K562 (cell line): ENCODE measurements at regions not wholly inside any gene's neighbourhood (a gene's known extent, or its start where the extent isn't known, plus 50 kb on each side); places are given as distances from the start of the nearest gene placed in this dataset.

Experiments
- ATAC-seq: fragments of 200-7000 bp; cut with Tn5 transposase; 3 replicates; pipeline ENCODE4 v1.9.1; 2020; ENCODE audit warnings: moderate library complexity
- BruUV-seq: library from RNA; stranded (reverse); fragments of 400-500 nt; replicated peaks from 2 replicates; lab custom pipeline; 2021; lab: Mats Ljungman, UMichigan
- CTCF ChIA-PET: fragments of 300-600 bp; formaldehyde crosslinking; extraction: SDS; loops from one replicate; lab custom pipeline; 2021; ENCODE audit warnings: low intra/inter-chr PET ratio; lab: Yijun Ruan, JAX
- POLR2A ChIA-PET: fragments of 300-600, 350-650 bp; sonication (Branson Sonifier 250); formaldehyde crosslinking; extraction: SDS; loops from one replicate; lab custom pipeline; 2021; ENCODE audit warnings: antibody characterized with exemption, inconsistent platforms; lab: Yijun Ruan, JAX
- DNase-seq, 4 experiments: peaks; one replicate each; pipeline versions ENCODE4 v3.0.0 to v3.0.0-alpha.2; 2011 to 2018; ENCODE audit warnings: low spot score in 3 of 4, mixed read lengths in 3 of 4; ENCODE audit errors: extremely low read depth in 1 of 4
- FAIRE-seq: peaks from 2 replicates; lab custom pipeline; 2011; peaks lifted over from hg19 to GRCh38; lab: Jason Lieb, UNC
- H2AFZ ChIP-seq: 2 replicates; pipeline ENCODE4 v1.6.0; 2011; ENCODE audit warnings: low read depth, low read length, control low read depth, inconsistent platforms
- H3K27ac ChIP-seq: fragments of 200-600 bp; 3 replicates; pipeline ENCODE4 v1.8.0; 2011; ENCODE audit warnings: low read depth, mild to moderate bottlenecking, control low read depth, inconsistent platforms, low read length, moderate library complexity, mixed read lengths; ENCODE audit errors: extremely low read depth
- H3K27me3 ChIP-seq, 2 experiments: fragments of 300-600 bp in 1 of 2; 2 replicates in 1 of 2; 3 replicates in 1 of 2; pipeline versions ENCODE4 v1.6.0 to v1.8.0; 2011; ENCODE audit warnings: inconsistent platforms in 2 of 2, low read length in 2 of 2, mild to moderate bottlenecking in 1 of 2, mixed read lengths in 1 of 2, moderate library complexity in 1 of 2; ENCODE audit not compliant: control insufficient read depth in 2 of 2, insufficient read depth in 2 of 2
- H3K36me3 ChIP-seq: fragments of 300-600 bp; 3 replicates; pipeline ENCODE4 v1.8.0; 2011; ENCODE audit warnings: mild to moderate bottlenecking, low read length, inconsistent platforms; ENCODE audit not compliant: control insufficient read depth, insufficient read depth
- H3K4me1 ChIP-seq, 2 experiments: fragments of 200-600 bp in 1 of 2; replicated peaks in 1 of 2; 2 replicates in 1 of 2; 3 replicates in 1 of 2; pipeline versions ENCODE4 v1.5.1 to v1.8.0; 2011; ENCODE audit warnings: inconsistent platforms in 2 of 2, low read length in 2 of 2, mild to moderate bottlenecking in 1 of 2, mixed read lengths in 1 of 2, moderate library complexity in 1 of 2; ENCODE audit not compliant: control insufficient read depth in 2 of 2, insufficient read depth in 2 of 2
- H3K4me2 ChIP-seq: 2 replicates; pipeline ENCODE4 v1.6.1; 2011; ENCODE audit warnings: low read length, control low read depth, inconsistent platforms, mixed read lengths; ENCODE audit not compliant: insufficient read depth
- H3K4me3 ChIP-seq: fragments of 200-600 bp; sonication (generic), shearing (Covaris generic); 2 replicates; pipeline ENCODE4 v1.5.1; 2016; ENCODE audit warnings: control low read depth, inconsistent platforms
- H3K79me2 ChIP-seq: fragments of 200-600 bp; 3 replicates; pipeline ENCODE4 v1.8.0; 2011; ENCODE audit warnings: low read length, inconsistent platforms; ENCODE audit not compliant: control insufficient read depth, insufficient read depth
- H3K9ac ChIP-seq, 2 experiments: 2 replicates each; pipeline versions ENCODE4 v1.6.0 to v1.6.1; 2011; ENCODE audit warnings: low read depth in 2 of 2, low read length in 2 of 2, control low read depth in 1 of 2, inconsistent platforms in 1 of 2, mild to moderate bottlenecking in 1 of 2, mixed read lengths in 1 of 2; ENCODE audit not compliant: insufficient read depth in 1 of 2
- H3K9me1 ChIP-seq: one replicate; pipeline ENCODE4 v1.6.0; 2011; ENCODE audit warnings: inconsistent platforms, mild to moderate bottlenecking, low read length, moderate library complexity; ENCODE audit not compliant: control insufficient read depth, insufficient read depth
- H3K9me3 ChIP-seq: replicated peaks from 2 replicates; pipeline ENCODE4 v1.5.1; 2011; ENCODE audit warnings: low read depth, low read length, inconsistent platforms; ENCODE audit not compliant: control insufficient read depth, insufficient read depth
- H4K20me1 ChIP-seq: replicated peaks from 2 replicates; pipeline ENCODE4 v1.6.1; 2011; ENCODE audit warnings: low read length, inconsistent platforms, mixed read lengths; ENCODE audit not compliant: control insufficient read depth, insufficient read depth
- ASH1L ChIP-seq: fragments of 450-650 bp; IDR thresholded peaks from 2 replicates; pipeline ENCODE4 v1.6.1; 2018; ENCODE audit warnings: borderline replicate concordance, mild to moderate bottlenecking, low read depth; ENCODE audit not compliant: partially characterized antibody
- ATF3 ChIP-seq, 2 experiments: fragments of 450-650 bp in 1 of 2; sonication (generic) in 1 of 2; formaldehyde crosslinking in 1 of 2; IDR thresholded peaks in 1 of 2; conservative IDR thresholded peaks in 1 of 2; 2 replicates each; pipeline versions ENCODE4 v1.6.1 to v1.8.1; 2016 to 2023; ENCODE audit warnings: mild to moderate bottlenecking in 2 of 2, moderate library complexity in 2 of 2, inconsistent platforms in 1 of 2, missing genetic modification reagents in 1 of 2
- FIP1L1 ChIP-seq: fragments of 200-400 bp; formaldehyde crosslinking; IDR thresholded peaks from 2 replicates; pipeline ENCODE4 v1.6.1; 2018; ENCODE audit warnings: mild to moderate bottlenecking, low read depth, low read length; ENCODE audit not compliant: poor library complexity, severe bottlenecking
- GTF2A2 ChIP-seq: IDR thresholded peaks from 2 replicates; pipeline ENCODE4 v1.6.1; 2016; ENCODE audit warnings: mild to moderate bottlenecking, missing genetic modification characterization, missing compliant biosample characterization
- MCM3 ChIP-seq: fragments of 450-650 bp; IDR thresholded peaks from 2 replicates; pipeline ENCODE4 v1.6.1; 2016
- NRF1 ChIP-seq, 2 experiments: fragments of 450-650 bp; IDR thresholded peaks in 1 of 2; conservative IDR thresholded peaks in 1 of 2; 2 replicates each; pipeline ENCODE4 v1.6.1; 2014; ENCODE audit warnings: mild to moderate bottlenecking in 2 of 2
- PTRF ChIP-seq: fragments of 450-650 bp; IDR thresholded peaks from 2 replicates; pipeline ENCODE4 v1.6.1; 2016; ENCODE audit warnings: mild to moderate bottlenecking, missing genetic modification characterization, missing compliant biosample characterization
- RUNX1 ChIP-seq: sonication (generic); IDR thresholded peaks from 2 replicates; pipeline ENCODE4 v1.6.1; 2016; ENCODE audit warnings: antibody characterized with exemption, low read depth
- SIN3A ChIP-seq, 2 experiments: fragments of 150-350 bp in 1 of 2; IDR thresholded peaks; 2 replicates each; pipeline ENCODE4 v1.6.1; 2011 to 2016; ENCODE audit warnings: borderline replicate concordance in 2 of 2, low read depth in 2 of 2, low read length in 2 of 2, mild to moderate bottlenecking in 2 of 2, moderate library complexity in 2 of 2; ENCODE audit not compliant: control insufficient read depth in 1 of 2
- ZNF551 ChIP-seq: fragments of 250-450 bp; sonication (Bioruptor Pico); IDR thresholded peaks from 2 replicates; pipeline ENCODE4 v1.5.0; 2021; ENCODE audit warnings: mild to moderate bottlenecking, moderate library complexity
- WGBS: fragments of 100-300 bp; shearing (Covaris generic); methylation state at CpG from one replicate; pipeline ENCODE4 v1.1.6; 2016; ENCODE audit warnings: low coverage, mixed read lengths; ENCODE audit not compliant: insufficient coverage; ENCODE audit errors: missing lambda C conversion rate; 5-methylcytosine and 5-hydroxymethylcytosine counted together
- in situ Hi-C: fragments of 300-500 bp; cut with MboI; formaldehyde crosslinking; loops from 4 replicates; pipeline ENCODE4 v1.15.0; 2018; ENCODE audit warnings: inconsistent platforms, mixed read lengths
- intact Hi-C: fragments of 100-400 bp; cut with micrococcal nuclease; formaldehyde crosslinking; loops from 2 replicates; pipeline ENCODE4 v1.14.2; 2022
- TF ChIP-seq, protein P1 (sequence below): fragments of 200-800 bp; sonication (Bioruptor generic); IDR thresholded peaks from 2 replicates; pipeline ENCODE4 v1.6.1; 2016; ENCODE audit warnings: missing genetic modification characterization, missing compliant biosample characterization

- H3K79me2 ChIP-seq = no peaks in the 10 kb centered on the region
- ChIA-PET POLR2A (interaction anchor here (0.9 kb wide), 1 partner anchor 9 kb away, joined by 3 read pairs; no protein-coding TSS in a partner anchor), CTCF (interaction anchor here (0.7 kb wide), 1 partner anchor 68 kb away, joined by 3 read pairs; no protein-coding TSS in a partner anchor)
- intact Hi-C loops = no loop called here
- no peaks in the 10 kb centered on the region for H3K4me1 ChIP-seq
- H3K27me3 ChIP-seq = peaks cover 0 to 2% of the 10 kb centered on the region in 2 experiments; a peak in 3 of 5 replicates
- H2AFZ ChIP-seq = no peak overlapping the region
- no peaks in the 10 kb centered on the region for H3K36me3 ChIP-seq
- no peaks in the 10 kb centered on the region for H3K9me3 ChIP-seq
- FAIRE-seq (no peak), ATAC-seq (no peak), DNase-seq (no peak)
- H3K9me1 ChIP-seq = no peaks in the 10 kb centered on the region
- BruUV-seq = no TSS peak
- no peak overlapping the region for H3K4me3 ChIP-seq
- TF ChIP-seq FIP1L1 = no peak
- no peak for TF ChIP-seq RUNX1
- TF ChIP-seq NRF1 (conservative IDR thresholded peaks at IDR 0.05 in 1 of 2, IDR thresholded peaks at IDR 0.05 in 1 of 2) = no peak
- TF ChIP-seq ATF3 (IDR thresholded peaks at IDR 0.05) = no peak
- no peak for TF ChIP-seq ATF3 (CRISPR knock-in tag; conservative IDR thresholded peaks at IDR 0.05)
- TF ChIP-seq SIN3A (IDR thresholded peaks at IDR 0.05; ENCODE audit: borderline replicate concordance in 2 of 2, control insufficient read depth in 1 of 2, low read depth in 2 of 2, low read length in 2 of 2) = no peak
- no peak for TF ChIP-seq GTF2A2
- no peak for TF ChIP-seq PTRF (tag)
- TF ChIP-seq ASH1L = no peak
- TF ChIP-seq MCM3 = no peak
- TF ChIP-seq ZNF551 (CRISPR knock-in tag) = no peak
- TF ChIP-seq, protein P1, sequence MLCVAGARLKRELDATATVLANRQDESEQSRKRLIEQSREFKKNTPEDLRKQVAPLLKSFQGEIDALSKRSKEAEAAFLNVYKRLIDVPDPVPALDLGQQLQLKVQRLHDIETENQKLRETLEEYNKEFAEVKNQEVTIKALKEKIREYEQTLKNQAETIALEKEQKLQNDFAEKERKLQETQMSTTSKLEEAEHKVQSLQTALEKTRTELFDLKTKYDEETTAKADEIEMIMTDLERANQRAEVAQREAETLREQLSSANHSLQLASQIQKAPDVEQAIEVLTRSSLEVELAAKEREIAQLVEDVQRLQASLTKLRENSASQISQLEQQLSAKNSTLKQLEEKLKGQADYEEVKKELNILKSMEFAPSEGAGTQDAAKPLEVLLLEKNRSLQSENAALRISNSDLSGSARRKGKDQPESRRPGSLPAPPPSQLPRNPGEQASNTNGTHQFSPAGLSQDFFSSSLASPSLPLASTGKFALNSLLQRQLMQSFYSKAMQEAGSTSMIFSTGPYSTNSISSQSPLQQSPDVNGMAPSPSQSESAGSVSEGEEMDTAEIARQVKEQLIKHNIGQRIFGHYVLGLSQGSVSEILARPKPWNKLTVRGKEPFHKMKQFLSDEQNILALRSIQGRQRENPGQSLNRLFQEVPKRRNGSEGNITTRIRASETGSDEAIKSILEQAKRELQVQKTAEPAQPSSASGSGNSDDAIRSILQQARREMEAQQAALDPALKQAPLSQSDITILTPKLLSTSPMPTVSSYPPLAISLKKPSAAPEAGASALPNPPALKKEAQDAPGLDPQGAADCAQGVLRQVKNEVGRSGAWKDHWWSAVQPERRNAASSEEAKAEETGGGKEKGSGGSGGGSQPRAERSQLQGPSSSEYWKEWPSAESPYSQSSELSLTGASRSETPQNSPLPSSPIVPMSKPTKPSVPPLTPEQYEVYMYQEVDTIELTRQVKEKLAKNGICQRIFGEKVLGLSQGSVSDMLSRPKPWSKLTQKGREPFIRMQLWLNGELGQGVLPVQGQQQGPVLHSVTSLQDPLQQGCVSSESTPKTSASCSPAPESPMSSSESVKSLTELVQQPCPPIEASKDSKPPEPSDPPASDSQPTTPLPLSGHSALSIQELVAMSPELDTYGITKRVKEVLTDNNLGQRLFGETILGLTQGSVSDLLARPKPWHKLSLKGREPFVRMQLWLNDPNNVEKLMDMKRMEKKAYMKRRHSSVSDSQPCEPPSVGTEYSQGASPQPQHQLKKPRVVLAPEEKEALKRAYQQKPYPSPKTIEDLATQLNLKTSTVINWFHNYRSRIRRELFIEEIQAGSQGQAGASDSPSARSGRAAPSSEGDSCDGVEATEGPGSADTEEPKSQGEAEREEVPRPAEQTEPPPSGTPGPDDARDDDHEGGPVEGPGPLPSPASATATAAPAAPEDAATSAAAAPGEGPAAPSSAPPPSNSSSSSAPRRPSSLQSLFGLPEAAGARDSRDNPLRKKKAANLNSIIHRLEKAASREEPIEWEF (CRISPR knock-in tag) = no peak
- no peak overlapping the region for H3K4me2 ChIP-seq
- no peaks in the 10 kb centered on the region for H4K20me1 ChIP-seq
- H3K27ac ChIP-seq = no peak overlapping the region
- 0% methylated on average over 3 of the region's 3 CpGs for WGBS
- H3K9ac ChIP-seq = no peak overlapping the region
- in situ Hi-C loops = no loop called here
Observed at GRCh38 chr7:25280181-25280580, 51.9 kb upstream of the NPVF start.
